H9 (cell line): ENCODE measurements at regions not wholly inside any gene's neighbourhood (a gene's known extent, or its start where the extent isn't known, plus 50 kb on each side); places are given as distances from the start of the nearest gene placed in this dataset.
A peak's percentile ranks its signal among the peaks of the same experiment; 100 is the strongest.

ENCODE experiments used
- DNase-seq: peaks from one replicate; pipeline ENCODE4 v3.0.0-alpha.2; 2017
- H2AFZ ChIP-seq: one replicate; pipeline ENCODE4 v1.6.1; 2013; ENCODE audit warnings: mild to moderate bottlenecking, low read length, control low read depth, moderate library complexity
- H2AK5ac ChIP-seq: 2 replicates; pipeline ENCODE4 v1.6.1; 2013; ENCODE audit warnings: low read length, control low read depth, mixed read lengths; ENCODE audit not compliant: insufficient read length
- H2BK120ac ChIP-seq: one replicate; pipeline ENCODE4 v1.6.1; 2013; ENCODE audit warnings: low read depth, mild to moderate bottlenecking, low read length, control low read depth, inconsistent platforms; ENCODE audit not compliant: poor library complexity, severe bottlenecking
- H2BK12ac ChIP-seq: 2 replicates; pipeline ENCODE4 v1.6.1; 2013; ENCODE audit warnings: low read length, control low read depth, mixed read lengths, low read depth; ENCODE audit not compliant: insufficient read length
- H2BK15ac ChIP-seq: 2 replicates; pipeline ENCODE4 v1.6.1; 2013; ENCODE audit warnings: low read depth, low read length, control low read depth
- H2BK20ac ChIP-seq: one replicate; pipeline ENCODE4 v1.6.1; 2013; ENCODE audit warnings: low read depth, mild to moderate bottlenecking, low read length, control low read depth, inconsistent platforms; ENCODE audit not compliant: poor library complexity, severe bottlenecking
- H2BK5ac ChIP-seq: 2 replicates; pipeline ENCODE4 v1.6.1; 2013; ENCODE audit warnings: low read length, control low read depth, mixed read lengths; ENCODE audit not compliant: insufficient read length
- H3K14ac ChIP-seq: 2 replicates; pipeline ENCODE4 v1.6.1; 2013; ENCODE audit warnings: low read length, control low read depth; ENCODE audit not compliant: insufficient read depth
- H3K18ac ChIP-seq: 2 replicates; pipeline ENCODE4 v1.6.1; 2013; ENCODE audit warnings: low read depth, mild to moderate bottlenecking, mixed read lengths, low read length, control low read depth; ENCODE audit not compliant: insufficient read length
- H3K23ac ChIP-seq: 2 replicates; pipeline ENCODE4 v1.6.1; 2013; ENCODE audit warnings: low read length, control low read depth, mixed read lengths, low read depth; ENCODE audit not compliant: insufficient read length
- H3K23me2 ChIP-seq: 2 replicates; pipeline ENCODE4 v1.6.1; 2013; ENCODE audit warnings: low read depth, mild to moderate bottlenecking, mixed read lengths, low read length, control low read depth; ENCODE audit not compliant: insufficient read length, poor library complexity, severe bottlenecking
- H3K27ac ChIP-seq: 2 replicates; pipeline ENCODE4 v1.5.1; 2013; ENCODE audit warnings: low read length, control low read depth, mixed read lengths, low read depth; ENCODE audit not compliant: insufficient read length
- H3K27me3 ChIP-seq: 2 replicates; pipeline ENCODE4 v1.6.1; 2013; ENCODE audit warnings: low read length, control low read depth, inconsistent platforms; ENCODE audit not compliant: insufficient read depth
- H3K4ac ChIP-seq: 2 replicates; pipeline ENCODE4 v1.6.1; 2013; ENCODE audit warnings: low read depth, mild to moderate bottlenecking, control low read depth, inconsistent platforms, low read length, moderate library complexity
- H3K4me1 ChIP-seq: 2 replicates; pipeline ENCODE4 v1.6.1; 2013; ENCODE audit warnings: low read length, control low read depth, inconsistent platforms; ENCODE audit not compliant: insufficient read depth
- H3K4me2 ChIP-seq: 2 replicates; pipeline ENCODE4 v1.6.1; 2013; ENCODE audit warnings: low read length, control low read depth, mixed read lengths; ENCODE audit not compliant: insufficient read length, insufficient read depth
- H3K56ac ChIP-seq: 2 replicates; pipeline ENCODE4 v1.6.1; 2013; ENCODE audit warnings: low read depth, mild to moderate bottlenecking, mixed read lengths, low read length, control low read depth; ENCODE audit not compliant: insufficient read length
- H3K79me1 ChIP-seq: 2 replicates; pipeline ENCODE4 v1.6.1; 2013; ENCODE audit warnings: low read depth, mild to moderate bottlenecking, moderate library complexity, low read length, control low read depth, inconsistent platforms; ENCODE audit not compliant: insufficient read depth, poor library complexity, severe bottlenecking
- H3K79me2 ChIP-seq: 2 replicates; pipeline ENCODE4 v1.6.1; 2013; ENCODE audit warnings: low read length, control low read depth, inconsistent platforms; ENCODE audit not compliant: insufficient read depth
- H3K9ac ChIP-seq: 2 replicates; pipeline ENCODE4 v1.6.1; 2013; ENCODE audit warnings: low read length, control low read depth, mixed read lengths; ENCODE audit not compliant: insufficient read length; ENCODE audit errors: extremely low read depth
- H3K9me3 ChIP-seq: one replicate; pipeline ENCODE4 v1.6.1; 2013; ENCODE audit warnings: low read depth, low read length, inconsistent platforms; ENCODE audit not compliant: control insufficient read depth
- H3T11ph ChIP-seq: one replicate; pipeline ENCODE4 v1.6.1; 2013; ENCODE audit warnings: mild to moderate bottlenecking, low read length, control low read depth, inconsistent platforms
- H4K20me1 ChIP-seq: one replicate; pipeline ENCODE4 v1.6.1; 2013; ENCODE audit not compliant: control insufficient read depth, insufficient read length, insufficient read depth
- H4K5ac ChIP-seq: 2 replicates; pipeline ENCODE4 v1.6.1; 2013; ENCODE audit warnings: low read depth, mild to moderate bottlenecking, mixed read lengths, low read length, control low read depth; ENCODE audit not compliant: insufficient read length
- H4K8ac ChIP-seq: replicated peaks from 2 replicates; pipeline ENCODE4 v1.6.1; 2013; ENCODE audit warnings: low read length, control low read depth, mixed read lengths, low read depth; ENCODE audit not compliant: insufficient read length
- H4K91ac ChIP-seq: 2 replicates; pipeline ENCODE4 v1.6.1; 2013; ENCODE audit warnings: low read depth, mild to moderate bottlenecking, moderate library complexity, mixed read lengths, low read length, control low read depth; ENCODE audit not compliant: insufficient read length
- H3K27ac Mint-ChIP-seq, 3 experiments: 2 replicates in 2 of 3; 3 replicates in 1 of 3; pipeline ENCODE4 v1.8.0; 2020 to 2021; ENCODE audit warnings: mixed read lengths in 3 of 3, mild to moderate bottlenecking in 1 of 3, moderate library complexity in 1 of 3
- H3K27me3 Mint-ChIP-seq: 2 replicates; pipeline ENCODE4 v1.8.0; 2021; ENCODE audit warnings: low read depth, mild to moderate bottlenecking, moderate library complexity, mixed read lengths
- H3K36me3 Mint-ChIP-seq, 3 experiments: 2 replicates in 2 of 3; 3 replicates in 1 of 3; pipeline ENCODE4 v1.8.0; 2020 to 2021; ENCODE audit warnings: low read depth in 3 of 3, mixed read lengths in 3 of 3; ENCODE audit not compliant: insufficient read depth in 1 of 3
- H3K4me1 Mint-ChIP-seq, 2 experiments: 2 replicates each; pipeline ENCODE4 v1.8.0; 2020; ENCODE audit warnings: mixed read lengths in 2 of 2
- H3K4me3 Mint-ChIP-seq, 2 experiments: 2 replicates in 1 of 2; 3 replicates in 1 of 2; pipeline ENCODE4 v1.8.0; 2020 to 2021; ENCODE audit warnings: mild to moderate bottlenecking in 2 of 2, mixed read lengths in 2 of 2, moderate library complexity in 1 of 2
- H3K9me3 Mint-ChIP-seq, 2 experiments: 2 replicates in 1 of 2; 3 replicates in 1 of 2; pipeline ENCODE4 v1.8.0; 2020; ENCODE audit warnings: mild to moderate bottlenecking in 2 of 2, mixed read lengths in 2 of 2, moderate library complexity in 1 of 2
- WGBS: extraction: QIAGEN DNeasy Blood & Tissue Kit; methylation state at CpG from one replicate; pipeline ENCODE4 v1.1.7; 2013; ENCODE audit warnings: missing lambda C conversion rate, low lambda C conversion rate, mixed read lengths; ENCODE audit not compliant: insufficient read length; ENCODE audit errors: extremely low coverage; 5-methylcytosine and 5-hydroxymethylcytosine counted together
- TF ChIP-seq, protein P1 (sequence below): fragments of 200-600 bp; sonication (generic); conservative IDR thresholded peaks from 3 replicates; pipeline ENCODE4 v1.8.0; 2021; ENCODE audit warnings: antibody characterized with exemption, mild to moderate bottlenecking

DNA sequence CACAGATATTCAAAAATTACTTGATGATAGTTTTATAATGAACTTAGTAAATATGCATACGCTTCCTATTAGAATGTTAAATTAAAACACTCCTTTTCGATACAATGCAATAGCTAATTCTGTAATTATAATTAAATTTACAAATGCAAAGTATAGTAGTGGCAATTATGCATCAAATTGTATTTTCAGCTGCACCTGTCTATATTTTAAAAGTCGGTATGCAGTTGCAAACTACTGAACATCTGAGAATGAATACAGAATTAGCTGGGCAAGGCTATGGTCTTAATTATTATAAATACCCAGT, 110.4 kb upstream of the ARHGAP42 start:
- Histone ChIP-seq H3K4ac (no peak overlapping the region), H3K4me1 (no peaks in the 10 kb centered on the region), H3K23ac (no peak overlapping the region), H2AK5ac (no peak overlapping the region), H2BK5ac (no peak overlapping the region), H2BK20ac (no peak overlapping the region), H3K27me3 (no peaks in the 10 kb centered on the region), H2BK15ac (no peak overlapping the region), H3K56ac (no peak overlapping the region), H2BK120ac (no peak overlapping the region), H2AFZ (no peak overlapping the region), H3K9me3 (no peaks in the 10 kb centered on the region), H4K91ac (no peak overlapping the region), H3T11ph (no peak overlapping the region), H3K79me2 (no peaks in the 10 kb centered on the region), H3K9ac (no peak overlapping the region), H3K79me1 (no peaks in the 10 kb centered on the region), H4K5ac (no peak overlapping the region), H3K4me2 (no peak overlapping the region), H4K20me1 (no peaks in the 10 kb centered on the region), H4K8ac (no peak overlapping the region), H3K18ac (no peak overlapping the region), H3K23me2 (no peaks in the 10 kb centered on the region), H2BK12ac (no peak overlapping the region), H3K14ac (no peak overlapping the region), H3K27ac (no peak overlapping the region)
- Mint-ChIP-seq H3K36me3 (no peaks in the 10 kb centered on the region), H3K4me1 (peaks cover 5 to 15% of the 10 kb centered on the region in 2 experiments; a peak in 3 of 4 replicates), H3K27me3 (no peaks in the 10 kb centered on the region), H3K27ac (no peak overlapping the region), H3K4me3 (no peak overlapping the region), H3K9me3 (no peaks in the 10 kb centered on the region; a peak in 1 of 5 replicates)
- DNase-seq = no peak
- WGBS = no CpG with 5 or more reads among the region's 3 CpGs
- TF ChIP-seq, protein P1, sequence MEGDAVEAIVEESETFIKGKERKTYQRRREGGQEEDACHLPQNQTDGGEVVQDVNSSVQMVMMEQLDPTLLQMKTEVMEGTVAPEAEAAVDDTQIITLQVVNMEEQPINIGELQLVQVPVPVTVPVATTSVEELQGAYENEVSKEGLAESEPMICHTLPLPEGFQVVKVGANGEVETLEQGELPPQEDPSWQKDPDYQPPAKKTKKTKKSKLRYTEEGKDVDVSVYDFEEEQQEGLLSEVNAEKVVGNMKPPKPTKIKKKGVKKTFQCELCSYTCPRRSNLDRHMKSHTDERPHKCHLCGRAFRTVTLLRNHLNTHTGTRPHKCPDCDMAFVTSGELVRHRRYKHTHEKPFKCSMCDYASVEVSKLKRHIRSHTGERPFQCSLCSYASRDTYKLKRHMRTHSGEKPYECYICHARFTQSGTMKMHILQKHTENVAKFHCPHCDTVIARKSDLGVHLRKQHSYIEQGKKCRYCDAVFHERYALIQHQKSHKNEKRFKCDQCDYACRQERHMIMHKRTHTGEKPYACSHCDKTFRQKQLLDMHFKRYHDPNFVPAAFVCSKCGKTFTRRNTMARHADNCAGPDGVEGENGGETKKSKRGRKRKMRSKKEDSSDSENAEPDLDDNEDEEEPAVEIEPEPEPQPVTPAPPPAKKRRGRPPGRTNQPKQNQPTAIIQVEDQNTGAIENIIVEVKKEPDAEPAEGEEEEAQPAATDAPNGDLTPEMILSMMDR = peak; percentile 7; the same call in 1 of the 3 replicates
